GM13977 (cell line): ENCODE measurements at regions not wholly inside any gene's neighbourhood (a gene's known extent, or its start where the extent isn't known, plus 50 kb on each side); places are given as distances from the start of the nearest gene placed in this dataset.

Source experiments
- DNase-seq: peaks from one replicate; pipeline ENCODE4 v3.0.0; 2012; ENCODE audit warnings: low spot score
- CTCF ChIP-seq: IDR thresholded peaks from 2 replicates; pipeline ENCODE4 v1.5.1; 2012; ENCODE audit warnings: mild to moderate bottlenecking, control low read depth; ENCODE audit not compliant: insufficient read depth; ENCODE audit errors: extremely low read depth, missing control alignments
- in situ Hi-C: fragments of 300-500 bp; cut with MboI; formaldehyde crosslinking; loops from one replicate; pipeline ENCODE4 v1.12.0; 2022; ENCODE audit warnings: low sequenced_read_pairs, low pct_unique_long_range_greater_than_20kb, mixed read lengths, inconsistent platforms; ENCODE audit not compliant: unreplicated experiment

GRCh38 chr3:95168526-95168925 is 1105.7 kb downstream of the NSUN3 start:
- no peak for DNase-seq
- in situ Hi-C loops, result no loop called here
- no peak for TF ChIP-seq CTCF

GRCh38 chr3:95172164-95172943 is 1109.5 kb downstream of the NSUN3 start:
- in situ Hi-C loops, result no loop called here
- DNase-seq, result no peak
- no peak for TF ChIP-seq CTCF

GRCh38 chr3:95177096-95177495 is 1114.2 kb downstream of the NSUN3 start:
- TF ChIP-seq CTCF, result no peak
- no peak for DNase-seq
- in situ Hi-C loops, result no loop called here

GRCh38 chr3:95184038-95184437 is 1121.2 kb downstream of the NSUN3 start:
- no peak for TF ChIP-seq CTCF
- in situ Hi-C loops, result no loop called here
- no peak for DNase-seq

GRCh38 chr3:95189348-95189747 is 1126.5 kb downstream of the NSUN3 start:
- TF ChIP-seq CTCF, result no peak
- no peak for DNase-seq
- in situ Hi-C loops, result no loop called here

GRCh38 chr3:95197661-95198060 is 1134.8 kb downstream of the NSUN3 start:
- DNase-seq, result no peak
- in situ Hi-C loops, result no loop called here
- TF ChIP-seq CTCF, result no peak
